KMS-11 (cell line): ENCODE measurements at regions not wholly inside any gene's neighbourhood (a gene's known extent, or its start where the extent isn't known, plus 50 kb on each side); places are given as distances from the start of the nearest gene placed in this dataset.

Experiments used
- H2AFZ ChIP-seq: fragments of 200-600 bp; sonication (generic); 2 replicates; pipeline ENCODE4 v1.6.1; 2016; ENCODE audit warnings: antibody characterized with exemption, mixed run types, low read depth
- H3K27ac ChIP-seq: fragments of 200-600 bp; sonication (generic); 2 replicates; pipeline ENCODE4 v1.6.1; 2016; ENCODE audit warnings: mild to moderate bottlenecking, mixed run types
- H3K27me3 ChIP-seq: fragments of 200-600 bp; sonication (generic); 2 replicates; pipeline ENCODE4 v1.6.1; 2017; ENCODE audit warnings: mild to moderate bottlenecking, low read depth, mixed run types, moderate library complexity; ENCODE audit not compliant: insufficient read depth
- H3K36me3 ChIP-seq: fragments of 200-600 bp; sonication (generic); 2 replicates; pipeline ENCODE4 v1.6.1; 2017; ENCODE audit warnings: mild to moderate bottlenecking, mixed run types; ENCODE audit not compliant: insufficient read depth
- H3K4me1 ChIP-seq: fragments of 200-600 bp; sonication (generic); 2 replicates; pipeline ENCODE4 v1.6.1; 2016; ENCODE audit warnings: mild to moderate bottlenecking, low read depth, mixed run types; ENCODE audit not compliant: poor library complexity, severe bottlenecking
- H3K4me2 ChIP-seq: fragments of 200-600 bp; sonication (generic); 2 replicates; pipeline ENCODE4 v1.7.0; 2016; ENCODE audit warnings: mild to moderate bottlenecking, mixed run types
- H3K4me3 ChIP-seq: fragments of 200-600 bp; sonication (generic); IDR thresholded peaks from 2 replicates; pipeline ENCODE4 v1.6.1; 2017; ENCODE audit warnings: low read depth, low read length, mixed read lengths; ENCODE audit not compliant: insufficient read depth
- H3K79me2 ChIP-seq: fragments of 200-600 bp; sonication (generic); 2 replicates; pipeline ENCODE4 v1.6.1; 2016; ENCODE audit warnings: low read depth, mixed run types; ENCODE audit not compliant: insufficient read depth
- H3K9ac ChIP-seq: fragments of 200-600 bp; sonication (generic); 2 replicates; pipeline ENCODE4 v1.6.1; 2016; ENCODE audit warnings: mild to moderate bottlenecking, mixed run types
- H4K20me1 ChIP-seq: fragments of 200-600 bp; sonication (generic); 2 replicates; pipeline ENCODE4 v1.6.1; 2016; ENCODE audit warnings: mild to moderate bottlenecking, mixed run types; ENCODE audit not compliant: insufficient read depth
- TF ChIP-seq, protein P1 (sequence below): fragments of 200-600 bp; sonication (generic); conservative IDR thresholded peaks from 2 replicates; pipeline ENCODE4 v1.6.1; 2017; ENCODE audit warnings: low read depth, mild to moderate bottlenecking, antibody characterized with exemption, low read length, moderate library complexity, mixed read lengths

DNA sequence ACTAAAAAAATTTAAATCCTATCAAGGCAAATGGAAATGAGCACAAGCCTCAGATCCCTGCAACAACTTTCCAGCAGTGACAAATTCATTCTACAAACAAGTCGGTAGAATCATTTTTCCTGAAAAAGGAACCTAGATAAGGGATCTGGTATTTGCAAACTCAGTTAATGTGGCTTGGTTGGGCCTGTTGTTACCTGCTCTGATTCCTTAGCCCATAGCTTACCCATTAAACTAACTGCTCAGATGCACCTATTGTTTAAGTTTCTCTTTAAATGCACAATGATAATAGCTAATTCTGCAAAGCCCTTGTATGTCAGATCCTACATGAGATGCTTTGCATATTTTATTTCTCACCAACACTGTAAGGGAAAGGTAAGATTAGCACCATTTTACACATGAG, 377.4 kb upstream of the RGMA start:
- no peaks in the 10 kb centered on the region for H3K27me3 ChIP-seq
- H3K36me3 ChIP-seq: no peaks in the 10 kb centered on the region
- no peak overlapping the region for H2AFZ ChIP-seq
- no peak overlapping the region for H3K4me2 ChIP-seq
- H3K9ac ChIP-seq: no peak overlapping the region
- no peaks in the 10 kb centered on the region for H3K79me2 ChIP-seq
- TF ChIP-seq, protein P1, sequence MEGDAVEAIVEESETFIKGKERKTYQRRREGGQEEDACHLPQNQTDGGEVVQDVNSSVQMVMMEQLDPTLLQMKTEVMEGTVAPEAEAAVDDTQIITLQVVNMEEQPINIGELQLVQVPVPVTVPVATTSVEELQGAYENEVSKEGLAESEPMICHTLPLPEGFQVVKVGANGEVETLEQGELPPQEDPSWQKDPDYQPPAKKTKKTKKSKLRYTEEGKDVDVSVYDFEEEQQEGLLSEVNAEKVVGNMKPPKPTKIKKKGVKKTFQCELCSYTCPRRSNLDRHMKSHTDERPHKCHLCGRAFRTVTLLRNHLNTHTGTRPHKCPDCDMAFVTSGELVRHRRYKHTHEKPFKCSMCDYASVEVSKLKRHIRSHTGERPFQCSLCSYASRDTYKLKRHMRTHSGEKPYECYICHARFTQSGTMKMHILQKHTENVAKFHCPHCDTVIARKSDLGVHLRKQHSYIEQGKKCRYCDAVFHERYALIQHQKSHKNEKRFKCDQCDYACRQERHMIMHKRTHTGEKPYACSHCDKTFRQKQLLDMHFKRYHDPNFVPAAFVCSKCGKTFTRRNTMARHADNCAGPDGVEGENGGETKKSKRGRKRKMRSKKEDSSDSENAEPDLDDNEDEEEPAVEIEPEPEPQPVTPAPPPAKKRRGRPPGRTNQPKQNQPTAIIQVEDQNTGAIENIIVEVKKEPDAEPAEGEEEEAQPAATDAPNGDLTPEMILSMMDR: no peak
- no peak overlapping the region for H3K27ac ChIP-seq
- H3K4me3 ChIP-seq: no peak overlapping the region
- H3K4me1 ChIP-seq: no peaks in the 10 kb centered on the region
- no peaks in the 10 kb centered on the region for H4K20me1 ChIP-seq

DNA sequence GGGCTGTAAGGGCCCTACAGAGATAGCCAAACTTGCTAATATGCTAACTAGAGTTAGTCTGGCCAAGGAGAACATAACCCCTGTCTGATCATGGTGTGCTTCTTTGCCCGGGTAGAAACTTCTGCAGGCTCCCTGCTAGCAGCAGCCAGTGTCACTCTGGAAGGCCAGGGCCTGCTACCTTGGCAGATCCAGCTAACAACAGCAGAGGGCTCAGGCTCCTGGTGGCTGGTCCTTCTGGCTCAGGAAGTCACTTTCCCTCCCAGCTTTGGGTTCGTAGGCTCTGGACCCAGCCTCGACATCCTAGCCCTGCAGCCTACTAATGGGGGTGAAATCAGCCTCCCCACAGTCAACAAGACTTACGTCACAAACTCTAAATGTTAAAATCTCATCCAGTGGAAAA, 373.7 kb upstream of the RGMA start:
- Histone ChIP-seq H3K9ac (no peak overlapping the region), H2AFZ (no peak overlapping the region), H4K20me1 (no peaks in the 10 kb centered on the region), H3K4me1 (no peaks in the 10 kb centered on the region), H3K4me2 (no peak overlapping the region), H3K79me2 (no peaks in the 10 kb centered on the region), H3K27me3 (no peaks in the 10 kb centered on the region), H3K27ac (no peak overlapping the region), H3K36me3 (no peaks in the 10 kb centered on the region), H3K4me3 (no peak overlapping the region)
- TF ChIP-seq, protein P1: no peak

DNA sequence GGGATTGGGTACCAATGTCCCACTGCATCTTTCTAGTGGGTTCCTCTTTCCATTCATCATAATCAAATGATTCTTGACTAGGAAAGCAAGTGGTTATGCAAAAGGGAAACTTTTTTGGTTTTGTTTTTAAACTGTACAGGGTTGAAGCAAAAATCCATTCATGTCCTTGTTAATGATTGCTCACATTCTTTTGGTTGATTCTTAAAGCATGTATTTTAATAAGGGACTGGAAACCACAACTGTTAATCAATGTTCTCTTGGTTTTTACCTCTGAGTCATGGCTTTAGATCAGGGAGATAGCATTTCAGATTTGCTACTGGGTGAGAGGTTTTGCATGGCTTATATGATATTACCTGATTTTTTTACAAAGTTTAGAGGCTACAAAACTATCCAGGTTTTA, 371.7 kb upstream of the RGMA start:
- no peaks in the 10 kb centered on the region for H3K79me2 ChIP-seq
- H3K4me2 ChIP-seq: no peak overlapping the region
- H4K20me1 ChIP-seq: no peaks in the 10 kb centered on the region
- H3K9ac ChIP-seq: no peak overlapping the region
- TF ChIP-seq, protein P1: no peak
- H2AFZ ChIP-seq: no peak overlapping the region
- no peak overlapping the region for H3K4me3 ChIP-seq
- no peak overlapping the region for H3K27ac ChIP-seq
- no peaks in the 10 kb centered on the region for H3K4me1 ChIP-seq
- no peaks in the 10 kb centered on the region for H3K36me3 ChIP-seq
- no peaks in the 10 kb centered on the region for H3K27me3 ChIP-seq

DNA sequence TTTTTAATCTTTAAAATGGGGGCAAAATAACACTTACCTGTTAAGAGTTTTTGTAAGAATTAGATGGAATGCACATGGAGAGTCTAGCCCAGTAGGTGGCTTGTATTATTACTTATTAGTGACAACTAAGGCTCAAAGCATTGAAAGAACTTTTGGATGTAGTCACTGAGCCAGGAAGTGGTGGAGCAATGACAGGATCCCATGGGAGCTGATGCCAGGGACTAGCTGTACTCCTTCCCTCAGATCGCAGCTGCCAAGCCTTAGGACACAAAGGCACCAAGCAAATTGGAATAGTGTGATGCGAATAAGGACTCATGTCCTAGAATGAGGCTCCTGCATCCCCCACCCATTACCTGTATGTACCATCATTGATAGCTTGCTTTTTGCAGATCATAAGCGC, 370.4 kb upstream of the RGMA start:
- Histone ChIP-seq H3K79me2 (no peaks in the 10 kb centered on the region), H4K20me1 (no peaks in the 10 kb centered on the region), H2AFZ (no peak overlapping the region), H3K27me3 (no peaks in the 10 kb centered on the region), H3K4me2 (no peak overlapping the region), H3K4me1 (no peaks in the 10 kb centered on the region), H3K27ac (no peak overlapping the region), H3K4me3 (no peak overlapping the region), H3K9ac (no peak overlapping the region), H3K36me3 (no peaks in the 10 kb centered on the region)
- TF ChIP-seq, protein P1: no peak

DNA sequence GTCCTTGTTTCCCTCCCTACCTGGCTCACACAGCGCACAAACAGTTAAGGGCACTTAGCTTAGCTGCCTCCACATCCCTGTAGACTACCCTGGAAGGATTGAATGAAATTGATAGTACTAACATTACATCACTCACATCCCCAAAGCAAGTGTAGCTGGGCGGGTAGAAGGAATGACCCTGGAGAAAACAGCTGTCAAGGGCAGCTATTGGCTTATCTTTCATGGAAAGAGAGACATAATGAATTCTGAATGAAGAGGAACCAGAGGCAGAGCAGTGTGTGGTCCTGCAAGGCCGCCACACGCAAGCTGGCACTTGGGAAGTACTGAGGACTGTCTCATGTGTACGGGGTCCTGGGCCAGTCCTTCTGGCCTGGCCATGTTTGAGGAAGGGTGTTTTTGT, 369.6 kb upstream of the RGMA start:
- H3K36me3 ChIP-seq: no peaks in the 10 kb centered on the region
- no peaks in the 10 kb centered on the region for H4K20me1 ChIP-seq
- no peak overlapping the region for H2AFZ ChIP-seq
- H3K79me2 ChIP-seq: no peaks in the 10 kb centered on the region
- H3K4me1 ChIP-seq: no peaks in the 10 kb centered on the region
- no peak overlapping the region for H3K4me3 ChIP-seq
- H3K27ac ChIP-seq: no peak overlapping the region
- H3K27me3 ChIP-seq: no peaks in the 10 kb centered on the region
- H3K4me2 ChIP-seq: no peak overlapping the region
- TF ChIP-seq, protein P1: no peak
- H3K9ac ChIP-seq: no peak overlapping the region
